Suprapubic skin (tissue), 3 donors: ENCODE measurements at regions not wholly inside any gene's neighbourhood (a gene's known extent, or its start where the extent isn't known, plus 50 kb on each side); places are given as distances from the start of the nearest gene placed in this dataset.

Experiments
- CTCF ChIP-seq, 2 donors: fragments of 200-600 bp in 1 of 2; fragments of 450-650 bp in 1 of 2; sonication (generic) in 1 of 2; IDR thresholded peaks; one replicate each; pipeline ENCODE4 v1.5.1; 2016 to 2019; ENCODE audit warnings: antibody characterized with exemption in 2 of 2, mild to moderate bottlenecking in 1 of 2, moderate library complexity in 1 of 2
- POLR2AphosphoS5 ChIP-seq, 3 donors: sonication (generic); formaldehyde crosslinking; IDR thresholded peaks; one replicate each; pipeline ENCODE4 v1.6.1; 2017; ENCODE audit warnings: antibody characterized with exemption in 3 of 3

- TF ChIP-seq CTCF (IDR thresholded peaks at IDR 0.05) (no peak), POLR2AphosphoS5 (IDR thresholded peaks at IDR 0.05) (no peak)
Measured at GRCh38 chrX:115423086-115423485, 133.6 kb downstream of the LUZP4 start.
